ENCODE measurements at regions not wholly inside any gene's neighbourhood (a gene's known extent, or its start where the extent isn't known, plus 50 kb on each side); places are given as distances from the start of the nearest gene placed in this dataset.
"Not testable (repeated sequence)": the region's sequence is repeated elsewhere in the genome, so short reads cannot be mapped to it uniquely, and the experiment has no call there.

- no peak overlapping the region for H3K27ac Mint-ChIP-seq
- intact Hi-C loops (cut with DNase I, micrococcal nuclease) = no loop called here
- H3K4me1 Mint-ChIP-seq = no peaks in the 10 kb centered on the region
- DNase-seq = no peak
- peaks cover 6% of the 10 kb centered on the region for H3K27me3 Mint-ChIP-seq
- H3K4me3 Mint-ChIP-seq = no peak overlapping the region
- ATAC-seq = no peak
- ChIA-PET CTCF (no interaction called here), POLR2A (no interaction called here)
- H3K36me3 Mint-ChIP-seq (ENCODE audit: low read depth) = no peaks in the 10 kb centered on the region
- peaks cover 2% of the 10 kb centered on the region for H3K9me3 Mint-ChIP-seq (ENCODE audit: low read depth)
Observed at GRCh38 chr4:79198951-79199587, 126.8 kb downstream of the NAA11 start.

- CTCF ChIA-PET = no interaction called here
- POLR2A ChIA-PET = no interaction called here
- ATAC-seq (no peak), DNase-seq (no peak)
- H3K27ac Mint-ChIP-seq = no peak overlapping the region
- H3K9me3 Mint-ChIP-seq (ENCODE audit: low read depth) = peaks cover 2% of the 10 kb centered on the region
- H3K4me1 Mint-ChIP-seq = no peaks in the 10 kb centered on the region
- intact Hi-C loops (cut with DNase I, micrococcal nuclease) = no loop called here
- no peak overlapping the region for H3K4me3 Mint-ChIP-seq
- H3K27me3 Mint-ChIP-seq = peaks cover 6% of the 10 kb centered on the region
- H3K36me3 Mint-ChIP-seq (ENCODE audit: low read depth) = no peaks in the 10 kb centered on the region
Observed at GRCh38 chr4:79197275-79198009, 128.4 kb downstream of the NAA11 start.

- ATAC-seq; H3K27me3 Mint-ChIP-seq; intact Hi-C loops (cut with DNase I, micrococcal nuclease); POLR2A ChIA-PET; H3K36me3 Mint-ChIP-seq (ENCODE audit: low read depth); H3K27ac Mint-ChIP-seq; CTCF ChIA-PET; DNase-seq; H3K4me3 Mint-ChIP-seq; H3K4me1 Mint-ChIP-seq: not testable (repeated sequence)
- H3K9me3 Mint-ChIP-seq (ENCODE audit: low read depth) = peaks cover 17% of the 10 kb centered on the region
Observed at GRCh38 chr4:79191292-79191691, 134.6 kb downstream of the NAA11 start.

GRCh38 chr4:79185526-79186045, 140.3 kb downstream of the NAA11 start:
- Mint-ChIP-seq H3K36me3 (ENCODE audit: low read depth) (no peaks in the 10 kb centered on the region), H3K27me3 (peaks cover 2% of the 10 kb centered on the region), H3K27ac (no peak overlapping the region), H3K9me3 (ENCODE audit: low read depth) (peaks cover 13% of the 10 kb centered on the region), H3K4me1 (no peaks in the 10 kb centered on the region), H3K4me3 (no peak overlapping the region)
- intact Hi-C loops (cut with DNase I, micrococcal nuclease) = no loop called here
- ATAC-seq (no peak), DNase-seq (no peak)
- ChIA-PET POLR2A (no interaction called here), CTCF (no interaction called here)

GRCh38 chr4:79184476-79184875, 141.4 kb downstream of the NAA11 start:
- CTCF ChIA-PET = interaction anchor here (0.6 kb wide), 1 partner anchor 75 kb away, joined by 3 read pairs; no protein-coding TSS in a partner anchor
- DNase-seq (no peak), ATAC-seq (no peak)
- Mint-ChIP-seq H3K4me1 (no peaks in the 10 kb centered on the region), H3K27me3 (peaks cover 2% of the 10 kb centered on the region), H3K36me3 (ENCODE audit: low read depth) (no peaks in the 10 kb centered on the region), H3K4me3 (no peak overlapping the region), H3K9me3 (ENCODE audit: low read depth) (peaks cover 10% of the 10 kb centered on the region), H3K27ac (no peak overlapping the region)
- POLR2A ChIA-PET = no interaction called here
- intact Hi-C loops (cut with DNase I, micrococcal nuclease) = no loop called here

GRCh38 chr4:79182209-79182608, 143.7 kb downstream of the NAA11 start:
- CTCF ChIA-PET = no interaction called here
- no peaks in the 10 kb centered on the region for H3K4me1 Mint-ChIP-seq
- H3K27ac Mint-ChIP-seq = no peak overlapping the region

GRCh38 chr4:79181190-79181589, 144.7 kb downstream of the NAA11 start:
- Mint-ChIP-seq H3K4me1 (no peaks in the 10 kb centered on the region), H3K36me3 (ENCODE audit: low read depth) (no peaks in the 10 kb centered on the region), H3K9me3 (ENCODE audit: low read depth) (no peaks in the 10 kb centered on the region), H3K4me3 (no peak overlapping the region), H3K27ac (no peak overlapping the region), H3K27me3 (peaks cover 2% of the 10 kb centered on the region)
- DNase-seq = no peak
- CTCF ChIA-PET = no interaction called here
- intact Hi-C loops (cut with DNase I, micrococcal nuclease) = no loop called here
- ATAC-seq = no peak
- POLR2A ChIA-PET = no interaction called here

More at GRCh38 chr4:79182209-79182608, 143.7 kb downstream of the NAA11 start:
- no peak overlapping the region for H3K4me3 Mint-ChIP-seq
- DNase-seq = no peak
- no peaks in the 10 kb centered on the region for H3K9me3 Mint-ChIP-seq (ENCODE audit: low read depth)
- no peak for ATAC-seq
- H3K36me3 Mint-ChIP-seq (ENCODE audit: low read depth) = no peaks in the 10 kb centered on the region
- H3K27me3 Mint-ChIP-seq = peaks cover 2% of the 10 kb centered on the region
- POLR2A ChIA-PET = no interaction called here
- intact Hi-C loops (cut with DNase I, micrococcal nuclease) = no loop called here

- no peak for ATAC-seq
- POLR2A ChIA-PET = no interaction called here
Observed at GRCh38 chr4:79178760-79179159, 147.1 kb downstream of the NAA11 start.

GRCh38 chr4:79177388-79177787, 148.5 kb downstream of the NAA11 start:
- ATAC-seq = no peak
- no peaks in the 10 kb centered on the region for H3K9me3 Mint-ChIP-seq (ENCODE audit: low read depth)
- intact Hi-C loops (cut with DNase I, micrococcal nuclease) = no loop called here
- CTCF ChIA-PET = no interaction called here
- no peaks in the 10 kb centered on the region for H3K36me3 Mint-ChIP-seq (ENCODE audit: low read depth)
- DNase-seq = no peak
- H3K4me1 Mint-ChIP-seq = no peaks in the 10 kb centered on the region
- no peaks in the 10 kb centered on the region for H3K27me3 Mint-ChIP-seq
- POLR2A ChIA-PET = no interaction called here
- H3K27ac Mint-ChIP-seq = no peak overlapping the region
- H3K4me3 Mint-ChIP-seq = no peak overlapping the region

More at GRCh38 chr4:79178760-79179159, 147.1 kb downstream of the NAA11 start:
- CTCF ChIA-PET = no interaction called here
- Mint-ChIP-seq H3K4me1 (no peaks in the 10 kb centered on the region), H3K27ac (no peak overlapping the region), H3K9me3 (ENCODE audit: low read depth) (no peaks in the 10 kb centered on the region), H3K27me3 (no peaks in the 10 kb centered on the region), H3K36me3 (ENCODE audit: low read depth) (no peaks in the 10 kb centered on the region), H3K4me3 (no peak overlapping the region)
- intact Hi-C loops (cut with DNase I, micrococcal nuclease) = no loop called here
- no peak for DNase-seq

GRCh38 chr4:79176351-79176750, 149.5 kb downstream of the NAA11 start:
- ChIA-PET CTCF (interaction anchor here (0.6 kb wide), 1 partner anchor 313 kb away, joined by 3 read pairs; no protein-coding TSS in a partner anchor), POLR2A (no interaction called here)
- H3K27ac Mint-ChIP-seq = no peak overlapping the region
- ATAC-seq (no peak), DNase-seq (no peak)
- no peaks in the 10 kb centered on the region for H3K9me3 Mint-ChIP-seq (ENCODE audit: low read depth)
- H3K4me3 Mint-ChIP-seq = no peak overlapping the region
- no peaks in the 10 kb centered on the region for H3K4me1 Mint-ChIP-seq
- H3K36me3 Mint-ChIP-seq (ENCODE audit: low read depth) = no peaks in the 10 kb centered on the region
- H3K27me3 Mint-ChIP-seq = no peaks in the 10 kb centered on the region
- intact Hi-C loops (cut with DNase I, micrococcal nuclease) = no loop called here

GRCh38 chr4:79175716-79176115, 150.1 kb downstream of the NAA11 start:
- ChIA-PET POLR2A (no interaction called here), CTCF (no interaction called here)
- H3K9me3 Mint-ChIP-seq (ENCODE audit: low read depth) = no peaks in the 10 kb centered on the region
- H3K4me1 Mint-ChIP-seq = no peaks in the 10 kb centered on the region
- H3K27me3 Mint-ChIP-seq = no peaks in the 10 kb centered on the region
- ATAC-seq = no peak
- no peak overlapping the region for H3K4me3 Mint-ChIP-seq
- no peak overlapping the region for H3K27ac Mint-ChIP-seq
- no peaks in the 10 kb centered on the region for H3K36me3 Mint-ChIP-seq (ENCODE audit: low read depth)
- DNase-seq = no peak
- intact Hi-C loops (cut with DNase I, micrococcal nuclease) = no loop called here

- Mint-ChIP-seq H3K27me3 (no peaks in the 10 kb centered on the region), H3K36me3 (ENCODE audit: low read depth) (no peaks in the 10 kb centered on the region)
- POLR2A ChIA-PET = no interaction called here
Observed at GRCh38 chr4:79174490-79175252, 151.2 kb downstream of the NAA11 start.

More at GRCh38 chr4:79174490-79175252, 151.2 kb downstream of the NAA11 start:
- DNase-seq = no peak
- CTCF ChIA-PET = no interaction called here
- Mint-ChIP-seq H3K4me1 (no peaks in the 10 kb centered on the region), H3K4me3 (no peak overlapping the region), H3K27ac (no peak overlapping the region), H3K9me3 (ENCODE audit: low read depth) (no peaks in the 10 kb centered on the region)
- ATAC-seq = no peak
- intact Hi-C loops (cut with DNase I, micrococcal nuclease) = no loop called here

Data from activated CD4-positive, alpha-beta T cell treated with anti-CD3 and anti-CD28 coated beads for 36 hours (primary cell).